Activated B cell treated with CpG ODN at 0.5 μM for 24 hours (primary cell): ENCODE measurements at regions not wholly inside any gene's neighbourhood (a gene's known extent, or its start where the extent isn't known, plus 50 kb on each side); places are given as distances from the start of the nearest gene placed in this dataset.
"Not testable (repeated sequence)": the region's sequence is repeated elsewhere in the genome, so short reads cannot be mapped to it uniquely, and the experiment has no call there.

Source experiments
- ATAC-seq: fragments of 200-7000 bp; cut with Tn5 transposase; one replicate; pipeline ENCODE4 v1.10.0; 2021; ENCODE audit warnings: low read depth, mild to moderate bottlenecking, moderate library complexity
- CTCF ChIA-PET: fragments of 350-600 bp; sonication (Branson Sonifier 250); formaldehyde crosslinking; loops from one replicate; lab custom pipeline; 2021; ENCODE audit warnings: antibody characterized with exemption; lab: Charles Lee
- POLR2A ChIA-PET: fragments of 350-600 bp; sonication (Branson Sonifier 250); formaldehyde crosslinking; loops from one replicate; lab custom pipeline; 2021; ENCODE audit warnings: antibody characterized with exemption; lab: Charles Lee
- DNase-seq: peaks from one replicate; pipeline ENCODE4 v3.0.0; 2022
- H3K27ac Mint-ChIP-seq: one replicate; pipeline ENCODE4 v1.8.0; 2020; ENCODE audit warnings: mixed read lengths
- H3K27me3 Mint-ChIP-seq: one replicate; pipeline ENCODE4 v1.8.0; 2021; ENCODE audit warnings: mixed read lengths
- H3K36me3 Mint-ChIP-seq: one replicate; pipeline ENCODE4 v1.8.0; 2021; ENCODE audit warnings: low read depth, mixed read lengths
- H3K4me1 Mint-ChIP-seq: one replicate; pipeline ENCODE4 v1.8.0; 2021; ENCODE audit warnings: mixed read lengths
- H3K4me3 Mint-ChIP-seq: one replicate; pipeline ENCODE4 v1.8.0; 2020; ENCODE audit warnings: mild to moderate bottlenecking, mixed read lengths
- H3K9me3 Mint-ChIP-seq: one replicate; pipeline ENCODE4 v1.8.0; 2020; ENCODE audit warnings: mixed read lengths
- intact Hi-C: fragments of 100-400 bp; cut with micrococcal nuclease; formaldehyde crosslinking; loops from one replicate; pipeline ENCODE4 v1.15.1; 2024
- TF ChIP-seq, protein P1 (sequence below): fragments of 200-600 bp; IDR thresholded peaks from one replicate; pipeline ENCODE4 v1.8.0; 2022; ENCODE audit warnings: antibody characterized with exemption, mild to moderate bottlenecking

DNA sequence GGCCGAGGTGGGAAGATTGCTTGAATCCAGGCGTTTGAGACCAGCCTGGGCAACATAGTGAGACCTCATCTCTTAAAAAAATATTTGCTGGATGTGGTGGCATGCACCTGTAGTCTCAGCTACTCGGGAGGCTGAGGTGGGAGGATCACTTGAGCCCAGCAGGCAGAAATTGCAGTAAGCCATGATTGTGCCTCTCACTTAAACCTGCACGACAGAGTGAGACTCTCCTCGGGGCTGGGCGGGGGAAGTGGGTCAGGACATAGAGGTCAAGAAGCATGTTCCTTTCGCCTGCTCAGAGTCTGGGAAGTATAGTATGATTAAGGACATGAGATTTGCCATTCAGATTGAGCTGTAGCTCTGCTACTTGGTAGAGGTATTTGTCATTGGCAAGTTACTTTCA, 52.3 kb downstream of the SEPTIN7 start:
- CTCF ChIA-PET, H3K9me3 Mint-ChIP-seq, H3K27ac Mint-ChIP-seq, ATAC-seq, DNase-seq, H3K4me3 Mint-ChIP-seq, H3K27me3 Mint-ChIP-seq, POLR2A ChIA-PET: not testable (repeated sequence)
- H3K36me3 Mint-ChIP-seq = peaks cover 42% of the 10 kb centered on the region
- intact Hi-C loops = loop anchor here (5.0 kb wide), 1 partner anchor 34 kb away; no protein-coding TSS in a partner anchor
- peaks cover 60% of the 10 kb centered on the region for H3K4me1 Mint-ChIP-seq

DNA sequence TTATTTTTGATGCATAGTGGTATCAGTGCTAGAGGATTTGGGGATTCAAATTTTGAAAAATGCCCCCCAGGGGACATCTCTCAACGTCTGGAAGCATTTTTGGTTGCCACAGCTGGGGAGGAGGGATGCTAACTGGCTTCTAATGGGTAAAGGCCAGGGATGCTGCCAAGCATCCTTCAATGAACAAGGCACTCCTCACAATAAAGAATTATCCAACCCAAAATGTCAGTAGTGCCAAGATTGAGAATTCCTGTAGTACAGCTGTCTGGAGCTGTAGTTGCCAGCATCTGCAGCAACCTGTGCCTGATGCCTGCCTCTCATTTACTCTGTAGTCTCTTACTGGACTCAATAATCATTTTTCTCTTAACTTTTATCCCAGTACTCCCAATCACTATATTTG, 53.5 kb downstream of the SEPTIN7 start:
- peaks cover 58% of the 10 kb centered on the region for H3K4me1 Mint-ChIP-seq
- peaks cover 3% of the 10 kb centered on the region for H3K9me3 Mint-ChIP-seq
- ATAC-seq = no peak
- intact Hi-C loops = loop anchor here (5.0 kb wide), 1 partner anchor 33 kb away; no protein-coding TSS in a partner anchor
- TF ChIP-seq, protein P1, sequence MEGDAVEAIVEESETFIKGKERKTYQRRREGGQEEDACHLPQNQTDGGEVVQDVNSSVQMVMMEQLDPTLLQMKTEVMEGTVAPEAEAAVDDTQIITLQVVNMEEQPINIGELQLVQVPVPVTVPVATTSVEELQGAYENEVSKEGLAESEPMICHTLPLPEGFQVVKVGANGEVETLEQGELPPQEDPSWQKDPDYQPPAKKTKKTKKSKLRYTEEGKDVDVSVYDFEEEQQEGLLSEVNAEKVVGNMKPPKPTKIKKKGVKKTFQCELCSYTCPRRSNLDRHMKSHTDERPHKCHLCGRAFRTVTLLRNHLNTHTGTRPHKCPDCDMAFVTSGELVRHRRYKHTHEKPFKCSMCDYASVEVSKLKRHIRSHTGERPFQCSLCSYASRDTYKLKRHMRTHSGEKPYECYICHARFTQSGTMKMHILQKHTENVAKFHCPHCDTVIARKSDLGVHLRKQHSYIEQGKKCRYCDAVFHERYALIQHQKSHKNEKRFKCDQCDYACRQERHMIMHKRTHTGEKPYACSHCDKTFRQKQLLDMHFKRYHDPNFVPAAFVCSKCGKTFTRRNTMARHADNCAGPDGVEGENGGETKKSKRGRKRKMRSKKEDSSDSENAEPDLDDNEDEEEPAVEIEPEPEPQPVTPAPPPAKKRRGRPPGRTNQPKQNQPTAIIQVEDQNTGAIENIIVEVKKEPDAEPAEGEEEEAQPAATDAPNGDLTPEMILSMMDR = no peak
- H3K36me3 Mint-ChIP-seq = peaks cover 40% of the 10 kb centered on the region
- H3K4me3 Mint-ChIP-seq = no peak overlapping the region
- no peaks in the 10 kb centered on the region for H3K27me3 Mint-ChIP-seq
- POLR2A ChIA-PET = no interaction called here
- no peak overlapping the region for H3K27ac Mint-ChIP-seq
- CTCF ChIA-PET = no interaction called here
- no peak for DNase-seq

DNA sequence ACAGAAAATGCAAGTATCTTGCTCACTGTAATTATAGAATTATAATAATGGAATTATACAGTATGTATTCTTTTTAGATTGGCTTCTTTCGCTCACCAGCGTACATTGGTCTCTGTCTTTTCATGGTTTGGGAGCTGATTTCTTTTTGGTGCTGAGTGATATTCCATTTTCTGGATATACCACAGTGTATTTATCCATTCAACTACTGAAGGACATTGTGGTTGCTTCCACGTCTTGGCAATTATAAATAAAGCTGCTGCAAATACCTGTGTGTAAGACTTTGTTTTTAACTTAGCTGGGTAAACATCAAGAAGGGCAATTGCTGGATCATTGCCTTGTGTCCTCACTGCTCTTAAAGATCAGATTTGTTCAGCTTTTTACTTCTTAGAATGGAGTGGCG, 55.3 kb downstream of the SEPTIN7 start:
- no peak overlapping the region for H3K4me3 Mint-ChIP-seq
- DNase-seq = no peak
- no peak overlapping the region for H3K27ac Mint-ChIP-seq
- peaks cover 59% of the 10 kb centered on the region for H3K4me1 Mint-ChIP-seq
- TF ChIP-seq, protein P1 = no peak
- POLR2A ChIA-PET = interaction anchor here (1.7 kb wide), 1 partner anchor 55 kb away, joined by 7 read pairs; the partner anchor contains the start of gene SEPTIN7
- H3K36me3 Mint-ChIP-seq = peaks cover 35% of the 10 kb centered on the region
- CTCF ChIA-PET = interaction anchor here (0.7 to 1.1 kb wide), 2 partner anchors 146 to 148 kb away, joined by 3 to 4 read pairs; no protein-coding TSS in a partner anchor
- no peak for ATAC-seq
- intact Hi-C loops = no loop called here
- H3K27me3 Mint-ChIP-seq = no peaks in the 10 kb centered on the region
- H3K9me3 Mint-ChIP-seq = peaks cover 3% of the 10 kb centered on the region

DNA sequence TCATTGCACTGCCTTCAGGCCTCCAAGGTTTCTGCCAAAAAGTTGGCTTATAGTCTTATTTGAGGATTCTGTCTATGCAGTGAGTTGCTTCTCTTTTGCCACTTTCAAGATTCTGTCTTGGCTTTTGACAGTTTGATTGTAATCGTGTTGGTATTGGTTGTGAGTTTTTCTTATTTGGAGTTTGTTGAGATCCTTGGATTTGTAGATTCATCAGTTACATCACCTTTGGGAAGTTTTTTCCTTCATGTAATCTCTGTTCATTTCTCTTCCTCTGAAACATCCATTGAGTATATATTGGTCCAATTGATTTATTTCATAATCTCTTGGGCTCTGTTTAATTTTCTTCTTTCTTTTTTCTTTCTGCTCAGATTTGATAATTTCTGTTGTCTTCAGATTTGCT, 59.8 kb downstream of the SEPTIN7 start:
- Mint-ChIP-seq H3K27ac (no peak overlapping the region), H3K4me1 (peaks cover 45% of the 10 kb centered on the region), H3K36me3 (peaks cover 39% of the 10 kb centered on the region), H3K9me3 (peaks cover 3% of the 10 kb centered on the region), H3K27me3 (no peaks in the 10 kb centered on the region), H3K4me3 (no peak overlapping the region)
- POLR2A ChIA-PET = no interaction called here
- CTCF ChIA-PET = interaction anchor here (0.9 to 1.3 kb wide), 2 partner anchors 151 to 153 kb away, joined by 3 to 4 read pairs; no protein-coding TSS in a partner anchor
- no peak for ATAC-seq
- intact Hi-C loops = no loop called here
- DNase-seq = no peak
- TF ChIP-seq, protein P1 = no peak

DNA sequence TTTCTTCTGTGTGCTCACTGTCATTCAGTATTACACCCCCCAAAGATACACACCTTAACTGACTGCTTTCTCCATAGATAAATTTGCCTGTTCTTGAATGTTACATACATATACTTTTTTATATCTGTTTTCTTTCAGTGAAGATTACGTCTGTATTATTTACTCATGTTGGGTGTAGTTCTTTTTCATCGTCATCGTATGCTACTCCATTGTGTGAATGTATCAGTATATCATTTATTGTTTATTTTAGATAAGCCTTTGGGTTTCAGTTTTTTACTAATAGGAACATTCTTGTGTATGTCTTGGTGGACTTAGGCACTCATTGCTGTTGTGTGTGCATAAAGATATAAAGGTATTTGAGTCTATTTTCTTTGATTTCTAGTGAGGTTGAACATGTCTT, 64.4 kb downstream of the SEPTIN7 start:
- Mint-ChIP-seq H3K4me3 (no peak overlapping the region), H3K9me3 (no peaks in the 10 kb centered on the region), H3K27me3 (no peaks in the 10 kb centered on the region), H3K4me1 (peaks cover 38% of the 10 kb centered on the region), H3K27ac (no peak overlapping the region), H3K36me3 (peaks cover 54% of the 10 kb centered on the region)
- CTCF ChIA-PET = no interaction called here
- POLR2A ChIA-PET = no interaction called here
- intact Hi-C loops = loop anchor here (5.0 kb wide), 2 partner anchors 33 to 63 kb away; partner anchors contain the start of gene SEPTIN7
- ATAC-seq = no peak
- DNase-seq = no peak
- TF ChIP-seq, protein P1 = no peak

DNA sequence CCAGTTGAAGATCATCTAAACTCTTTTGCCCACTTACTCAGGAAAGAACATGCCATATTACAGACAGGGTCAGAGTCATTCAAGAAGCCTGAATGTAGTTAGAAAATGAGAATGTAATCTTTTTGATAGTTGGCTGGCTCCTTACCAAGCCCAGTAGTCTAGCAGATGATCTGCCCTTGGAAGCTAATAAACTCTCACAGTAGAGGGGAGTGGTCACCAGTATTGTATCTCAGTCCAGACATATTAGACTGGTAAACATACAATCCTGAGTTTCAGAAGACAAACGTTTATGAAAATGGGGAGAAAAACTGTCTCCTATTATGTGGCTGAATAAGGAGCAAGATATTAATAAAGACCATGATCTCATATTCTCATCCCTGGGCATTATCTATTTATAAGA, 65.3 kb downstream of the SEPTIN7 start:
- CTCF ChIA-PET = no interaction called here
- intact Hi-C loops = loop anchor here (5.0 kb wide), 2 partner anchors 34 to 64 kb away; partner anchors contain the start of gene SEPTIN7
- peaks cover 36% of the 10 kb centered on the region for H3K4me1 Mint-ChIP-seq
- H3K27me3 Mint-ChIP-seq = no peaks in the 10 kb centered on the region
- POLR2A ChIA-PET = no interaction called here
- peaks cover 58% of the 10 kb centered on the region for H3K36me3 Mint-ChIP-seq
- ATAC-seq = no peak
- no peak for DNase-seq
- no peak overlapping the region for H3K27ac Mint-ChIP-seq
- TF ChIP-seq, protein P1 = no peak
- no peak overlapping the region for H3K4me3 Mint-ChIP-seq
- no peaks in the 10 kb centered on the region for H3K9me3 Mint-ChIP-seq

DNA sequence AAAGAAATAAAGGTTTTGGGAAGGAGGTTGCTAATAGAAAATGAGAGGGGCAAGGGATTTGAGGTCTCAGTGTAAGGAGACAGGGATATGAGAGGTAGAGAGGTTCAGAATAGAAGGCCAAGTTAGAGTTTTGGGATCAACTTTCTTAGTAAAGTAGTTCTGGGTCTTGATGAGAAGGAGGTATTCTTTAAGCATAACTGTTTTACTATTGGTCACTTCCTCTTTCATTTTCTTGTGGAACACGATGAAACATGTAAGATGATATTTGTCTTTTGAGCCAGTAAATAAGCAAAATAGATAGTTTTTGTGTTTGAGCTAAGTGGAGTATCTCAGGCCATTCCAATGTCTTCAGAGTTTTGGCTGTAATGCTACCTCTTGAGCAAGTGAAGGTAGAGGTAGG, 68.3 kb downstream of the SEPTIN7 start:
- Mint-ChIP-seq H3K4me3 (peak overlapping the region; percentile 36), H3K36me3 (peaks cover 65% of the 10 kb centered on the region), H3K4me1 (peaks cover 33% of the 10 kb centered on the region), H3K27ac (peak overlapping the region; percentile 51)
- H3K9me3 Mint-ChIP-seq, DNase-seq, CTCF ChIA-PET, H3K27me3 Mint-ChIP-seq, ATAC-seq: not testable (repeated sequence)
- POLR2A ChIA-PET = interaction anchor here (0.7 to 0.9 kb wide), 2 partner anchors 68 to 189 kb away, joined by 3 read pairs; partner anchors contain the start of gene SEPTIN7
- intact Hi-C loops = loop anchor here (5.0 kb wide), 2 partner anchors 37 to 67 kb away; partner anchors contain the start of gene SEPTIN7
